ENCODE measurements at regions not wholly inside any gene's neighbourhood (a gene's known extent, or its start where the extent isn't known, plus 50 kb on each side); places are given as distances from the start of the nearest gene placed in this dataset.

GRCh38 chr12:98222135-98222534 is 293.3 kb upstream of the TMPO start:
- Histone ChIP-seq H3K36me3 (ENCODE audit: control insufficient read depth in 2 of 2, insufficient read depth in 2 of 2, low read length in 1 of 2) (no peaks in the 10 kb centered on the region), H3K27me3 (ENCODE audit: control insufficient read depth in 1 of 2, insufficient read depth in 2 of 2, low read length in 2 of 2) (no peaks in the 10 kb centered on the region), H3K4me1 (ENCODE audit: control insufficient read depth in 2 of 2, insufficient read depth in 2 of 2, low read length in 1 of 2) (no peaks in the 10 kb centered on the region), H3K27ac (ENCODE audit: low read depth in 2 of 2, low read length in 1 of 2) (no peak overlapping the region), H3K4me3 (ENCODE audit: low read depth in 1 of 2, low read length in 2 of 2) (no peak overlapping the region), H3K9me3 (ENCODE audit: control insufficient read depth in 2 of 2, insufficient read depth in 1 of 2, low read depth in 1 of 2, low read length in 1 of 2) (no peaks in the 10 kb centered on the region)
- 50 to 77% methylated on average over 2 of the region's 2 CpGs for WGBS, 2 donors

- H3K27me3 ChIP-seq (ENCODE audit: control insufficient read depth in 1 of 2, insufficient read depth in 2 of 2, low read length in 2 of 2), result no peaks in the 10 kb centered on the region
- no peak overlapping the region for H3K4me3 ChIP-seq (ENCODE audit: low read depth in 1 of 2, low read length in 2 of 2)
- no peaks in the 10 kb centered on the region for H3K4me1 ChIP-seq (ENCODE audit: control insufficient read depth in 2 of 2, insufficient read depth in 2 of 2, low read length in 1 of 2)
- 40 to 61% methylated on average over 5 of the region's 5 CpGs for WGBS, 2 donors
- H3K9me3 ChIP-seq (ENCODE audit: control insufficient read depth in 2 of 2, insufficient read depth in 1 of 2, low read depth in 1 of 2, low read length in 1 of 2), result peaks cover 0 to 2% of the 10 kb centered on the region in 2 donors
- H3K36me3 ChIP-seq (ENCODE audit: control insufficient read depth in 2 of 2, insufficient read depth in 2 of 2, low read length in 1 of 2), result no peaks in the 10 kb centered on the region
- no peak overlapping the region for H3K27ac ChIP-seq (ENCODE audit: low read depth in 2 of 2, low read length in 1 of 2)
These were observed 290.7 kb upstream of the TMPO start for GRCh38 chr12:98224584-98225221.

- Histone ChIP-seq H3K9me3 (ENCODE audit: control insufficient read depth in 2 of 2, insufficient read depth in 1 of 2, low read depth in 1 of 2, low read length in 1 of 2) (peaks cover 0 to 2% of the 10 kb centered on the region in 2 donors), H3K36me3 (ENCODE audit: control insufficient read depth in 2 of 2, insufficient read depth in 2 of 2, low read length in 1 of 2) (no peaks in the 10 kb centered on the region), H3K27me3 (ENCODE audit: control insufficient read depth in 1 of 2, insufficient read depth in 2 of 2, low read length in 2 of 2) (no peaks in the 10 kb centered on the region), H3K27ac (ENCODE audit: low read depth in 2 of 2, low read length in 1 of 2) (no peak overlapping the region), H3K4me3 (ENCODE audit: low read depth in 1 of 2, low read length in 2 of 2) (no peak overlapping the region), H3K4me1 (ENCODE audit: control insufficient read depth in 2 of 2, insufficient read depth in 2 of 2, low read length in 1 of 2) (no peaks in the 10 kb centered on the region)
- WGBS, 2 donors, result 82 to 85% methylated on average over 6 of the region's 6 CpGs
These were observed 288.2 kb upstream of the TMPO start for GRCh38 chr12:98227162-98227561.

GRCh38 chr12:98228683-98229539 is 286.5 kb upstream of the TMPO start:
- no peaks in the 10 kb centered on the region for H3K4me1 ChIP-seq (ENCODE audit: control insufficient read depth in 2 of 2, insufficient read depth in 2 of 2, low read length in 1 of 2)

GRCh38 chr12:98229540-98229924 is 285.9 kb upstream of the TMPO start:
- Histone ChIP-seq H3K4me3 (ENCODE audit: low read depth in 1 of 2, low read length in 2 of 2) (no peak overlapping the region), H3K27ac (ENCODE audit: low read depth in 2 of 2, low read length in 1 of 2) (no peak overlapping the region), H3K4me1 (ENCODE audit: control insufficient read depth in 2 of 2, insufficient read depth in 2 of 2, low read length in 1 of 2) (no peaks in the 10 kb centered on the region), H3K9me3 (ENCODE audit: control insufficient read depth in 2 of 2, insufficient read depth in 1 of 2, low read depth in 1 of 2, low read length in 1 of 2) (peaks cover 0 to 2% of the 10 kb centered on the region in 2 donors), H3K27me3 (ENCODE audit: control insufficient read depth in 1 of 2, insufficient read depth in 2 of 2, low read length in 2 of 2) (no peaks in the 10 kb centered on the region), H3K36me3 (ENCODE audit: control insufficient read depth in 2 of 2, insufficient read depth in 2 of 2, low read length in 1 of 2) (no peaks in the 10 kb centered on the region)
- 29 to 58% methylated on average over 2 of the region's 2 CpGs for WGBS, 2 donors

More at GRCh38 chr12:98228683-98229539, 286.5 kb upstream of the TMPO start:
- H3K9me3 ChIP-seq (ENCODE audit: control insufficient read depth in 2 of 2, insufficient read depth in 1 of 2, low read depth in 1 of 2, low read length in 1 of 2), result peaks cover 0 to 2% of the 10 kb centered on the region in 2 donors
- WGBS, 2 donors, result 30 to 33% methylated on average over 8 of the region's 8 CpGs
- H3K27me3 ChIP-seq (ENCODE audit: control insufficient read depth in 1 of 2, insufficient read depth in 2 of 2, low read length in 2 of 2), result no peaks in the 10 kb centered on the region
- no peaks in the 10 kb centered on the region for H3K36me3 ChIP-seq (ENCODE audit: control insufficient read depth in 2 of 2, insufficient read depth in 2 of 2, low read length in 1 of 2)
- no peak overlapping the region for H3K27ac ChIP-seq (ENCODE audit: low read depth in 2 of 2, low read length in 1 of 2)
- no peak overlapping the region for H3K4me3 ChIP-seq (ENCODE audit: low read depth in 1 of 2, low read length in 2 of 2)

GRCh38 chr12:98232753-98233390 is 282.5 kb upstream of the TMPO start:
- 76 to 81% methylated on average over 3 of the region's 3 CpGs for WGBS, 2 donors
- H3K27ac ChIP-seq (ENCODE audit: low read depth in 2 of 2, low read length in 1 of 2), result no peak overlapping the region
- H3K4me1 ChIP-seq (ENCODE audit: control insufficient read depth in 2 of 2, insufficient read depth in 2 of 2, low read length in 1 of 2), result no peaks in the 10 kb centered on the region
- no peaks in the 10 kb centered on the region for H3K27me3 ChIP-seq (ENCODE audit: control insufficient read depth in 1 of 2, insufficient read depth in 2 of 2, low read length in 2 of 2)
- H3K9me3 ChIP-seq (ENCODE audit: control insufficient read depth in 2 of 2, insufficient read depth in 1 of 2, low read depth in 1 of 2, low read length in 1 of 2), result no peaks in the 10 kb centered on the region
- no peaks in the 10 kb centered on the region for H3K36me3 ChIP-seq (ENCODE audit: control insufficient read depth in 2 of 2, insufficient read depth in 2 of 2, low read length in 1 of 2)
- H3K4me3 ChIP-seq (ENCODE audit: low read depth in 1 of 2, low read length in 2 of 2), result no peak overlapping the region

GRCh38 chr12:98235301-98235700 is 280.1 kb upstream of the TMPO start:
- Histone ChIP-seq H3K27me3 (ENCODE audit: control insufficient read depth in 1 of 2, insufficient read depth in 2 of 2, low read length in 2 of 2) (no peaks in the 10 kb centered on the region), H3K27ac (ENCODE audit: low read depth in 2 of 2, low read length in 1 of 2) (no peak overlapping the region), H3K36me3 (ENCODE audit: control insufficient read depth in 2 of 2, insufficient read depth in 2 of 2, low read length in 1 of 2) (no peaks in the 10 kb centered on the region), H3K4me3 (ENCODE audit: low read depth in 1 of 2, low read length in 2 of 2) (no peak overlapping the region), H3K9me3 (ENCODE audit: control insufficient read depth in 2 of 2, insufficient read depth in 1 of 2, low read depth in 1 of 2, low read length in 1 of 2) (no peaks in the 10 kb centered on the region), H3K4me1 (ENCODE audit: control insufficient read depth in 2 of 2, insufficient read depth in 2 of 2, low read length in 1 of 2) (no peaks in the 10 kb centered on the region)
- 90 to 96% methylated on average over 2 of the region's 2 CpGs for WGBS, 2 donors

GRCh38 chr12:98238515-98239130 is 276.8 kb upstream of the TMPO start:
- no peak overlapping the region for H3K27ac ChIP-seq (ENCODE audit: low read depth in 2 of 2, low read length in 1 of 2)

GRCh38 chr12:98243190-98243589 is 272.2 kb upstream of the TMPO start:
- H3K9me3 ChIP-seq (ENCODE audit: control insufficient read depth in 2 of 2, insufficient read depth in 1 of 2, low read depth in 1 of 2, low read length in 1 of 2), result peaks cover 0 to 2% of the 10 kb centered on the region in 2 donors
- 83 to 88% methylated on average over 1 of the region's 1 CpG for WGBS, 2 donors
- no peaks in the 10 kb centered on the region for H3K4me1 ChIP-seq (ENCODE audit: control insufficient read depth in 2 of 2, insufficient read depth in 2 of 2, low read length in 1 of 2)
- no peak overlapping the region for H3K27ac ChIP-seq (ENCODE audit: low read depth in 2 of 2, low read length in 1 of 2)
- H3K27me3 ChIP-seq (ENCODE audit: control insufficient read depth in 1 of 2, insufficient read depth in 2 of 2, low read length in 2 of 2), result no peaks in the 10 kb centered on the region
- H3K36me3 ChIP-seq (ENCODE audit: control insufficient read depth in 2 of 2, insufficient read depth in 2 of 2, low read length in 1 of 2), result no peaks in the 10 kb centered on the region
- no peak overlapping the region for H3K4me3 ChIP-seq (ENCODE audit: low read depth in 1 of 2, low read length in 2 of 2)

More at GRCh38 chr12:98238515-98239130, 276.8 kb upstream of the TMPO start:
- Histone ChIP-seq H3K36me3 (ENCODE audit: control insufficient read depth in 2 of 2, insufficient read depth in 2 of 2, low read length in 1 of 2) (no peaks in the 10 kb centered on the region), H3K4me3 (ENCODE audit: low read depth in 1 of 2, low read length in 2 of 2) (no peak overlapping the region), H3K4me1 (ENCODE audit: control insufficient read depth in 2 of 2, insufficient read depth in 2 of 2, low read length in 1 of 2) (no peaks in the 10 kb centered on the region), H3K27me3 (ENCODE audit: control insufficient read depth in 1 of 2, insufficient read depth in 2 of 2, low read length in 2 of 2) (no peaks in the 10 kb centered on the region), H3K9me3 (ENCODE audit: control insufficient read depth in 2 of 2, insufficient read depth in 1 of 2, low read depth in 1 of 2, low read length in 1 of 2) (peaks cover 0 to 2% of the 10 kb centered on the region in 2 donors)
- 58 to 63% methylated on average over 4 of the region's 4 CpGs for WGBS, 2 donors

All from esophagus (tissue), 2 donors.